ENCODE measurements at regions not wholly inside any gene's neighbourhood (a gene's known extent, or its start where the extent isn't known, plus 50 kb on each side); places are given as distances from the start of the nearest gene placed in this dataset.
"Not testable (repeated sequence)": the region's sequence is repeated elsewhere in the genome, so short reads cannot be mapped to it uniquely, and the experiment has no call there.

- TF ChIP-seq, protein P1, sequence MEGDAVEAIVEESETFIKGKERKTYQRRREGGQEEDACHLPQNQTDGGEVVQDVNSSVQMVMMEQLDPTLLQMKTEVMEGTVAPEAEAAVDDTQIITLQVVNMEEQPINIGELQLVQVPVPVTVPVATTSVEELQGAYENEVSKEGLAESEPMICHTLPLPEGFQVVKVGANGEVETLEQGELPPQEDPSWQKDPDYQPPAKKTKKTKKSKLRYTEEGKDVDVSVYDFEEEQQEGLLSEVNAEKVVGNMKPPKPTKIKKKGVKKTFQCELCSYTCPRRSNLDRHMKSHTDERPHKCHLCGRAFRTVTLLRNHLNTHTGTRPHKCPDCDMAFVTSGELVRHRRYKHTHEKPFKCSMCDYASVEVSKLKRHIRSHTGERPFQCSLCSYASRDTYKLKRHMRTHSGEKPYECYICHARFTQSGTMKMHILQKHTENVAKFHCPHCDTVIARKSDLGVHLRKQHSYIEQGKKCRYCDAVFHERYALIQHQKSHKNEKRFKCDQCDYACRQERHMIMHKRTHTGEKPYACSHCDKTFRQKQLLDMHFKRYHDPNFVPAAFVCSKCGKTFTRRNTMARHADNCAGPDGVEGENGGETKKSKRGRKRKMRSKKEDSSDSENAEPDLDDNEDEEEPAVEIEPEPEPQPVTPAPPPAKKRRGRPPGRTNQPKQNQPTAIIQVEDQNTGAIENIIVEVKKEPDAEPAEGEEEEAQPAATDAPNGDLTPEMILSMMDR (IDR thresholded peaks at IDR 0.05) = not testable (repeated sequence)
- not testable (repeated sequence) for TF ChIP-seq POLR2A (IDR thresholded peaks at IDR 0.05)
These were observed 146.2 kb downstream of the ALG10 start for GRCh38 chr12:34168507-34168906.

All from body of pancreas (tissue), 4 donors.